Gastroesophageal sphincter (tissue), 4 donors: ENCODE measurements at regions not wholly inside any gene's neighbourhood (a gene's known extent, or its start where the extent isn't known, plus 50 kb on each side); places are given as distances from the start of the nearest gene placed in this dataset.

Experiments used
- ATAC-seq: fragments of 150-250 bp; one replicate; pipeline ENCODE4 v1.9.1; 2016; ENCODE audit warnings: mild to moderate bottlenecking, moderate library complexity
- H3K27ac ChIP-seq, 4 donors: fragments of 200-600 bp; sonication (generic) in 3 of 4; 1 replicate in 3 of 4; 2 replicates in 1 of 4; pipeline ENCODE4 v1.5.1; 2016 to 2019
- H3K27me3 ChIP-seq: fragments of 200-600 bp; sonication (generic); one replicate; pipeline ENCODE4 v1.5.1; 2019
- H3K36me3 ChIP-seq, 2 donors: fragments of 200-600 bp; sonication (generic); one replicate each; pipeline ENCODE4 v1.5.1; 2019; ENCODE audit warnings: control low read depth in 1 of 2
- H3K4me1 ChIP-seq, 3 donors: fragments of 200-600 bp; sonication (generic); 1 replicate in 2 of 3; 2 replicates in 1 of 3; pipeline ENCODE4 v1.5.1; 2016 to 2019; ENCODE audit warnings: control low read depth in 2 of 3
- H3K4me3 ChIP-seq, 2 donors: fragments of 200-600 bp; sonication (generic); one replicate each; pipeline ENCODE4 v1.5.1; 2019; ENCODE audit warnings: mild to moderate bottlenecking in 1 of 2, moderate library complexity in 1 of 2
- H3K9me3 ChIP-seq, 3 donors: fragments of 200-600 bp; sonication (generic); one replicate each; pipeline ENCODE4 v1.5.1; 2017 to 2019; ENCODE audit warnings: control low read depth in 2 of 3
- CTCF ChIP-seq, 4 experiments: fragments of 200-600 bp in 2 of 4; fragments of 450-650 bp in 2 of 4; sonication (generic) in 1 of 4; IDR thresholded peaks; one replicate each; pipeline ENCODE4 v1.5.1; 2017 to 2019; ENCODE audit warnings: antibody characterized with exemption in 4 of 4, mild to moderate bottlenecking in 2 of 4, moderate library complexity in 2 of 4
- EP300 ChIP-seq: sonication (generic); formaldehyde crosslinking; IDR thresholded peaks from one replicate; pipeline ENCODE4 v1.6.1; 2017; ENCODE audit warnings: antibody characterized with exemption, mild to moderate bottlenecking
- POLR2A ChIP-seq, 2 donors: fragments of 450-650 bp; IDR thresholded peaks; one replicate each; pipeline ENCODE4 v1.6.1; 2017; ENCODE audit warnings: antibody characterized with exemption in 2 of 2, mild to moderate bottlenecking in 2 of 2, moderate library complexity in 1 of 2
- POLR2AphosphoS5 ChIP-seq: sonication (generic); formaldehyde crosslinking; IDR thresholded peaks from one replicate; pipeline ENCODE4 v1.6.1; 2017; ENCODE audit warnings: antibody characterized with exemption
- WGBS, 2 donors: methylation state at CpG; one replicate each; pipeline ENCODE4 v1.1.5; 2018; ENCODE audit warnings: low coverage in 1 of 2; 5-methylcytosine and 5-hydroxymethylcytosine counted together

GRCh38 chr14:87852107-87852506, 140.9 kb downstream of the GALC start:
- Histone ChIP-seq H3K4me3 (no peak overlapping the region), H3K36me3 (no peaks in the 10 kb centered on the region), H3K27ac (no peak overlapping the region), H3K9me3 (no peaks in the 10 kb centered on the region), H3K4me1 (no peaks in the 10 kb centered on the region), H3K27me3 (no peaks in the 10 kb centered on the region)
- no peak for ATAC-seq
- TF ChIP-seq EP300: no peak
- TF ChIP-seq POLR2A (IDR thresholded peaks at IDR 0.05): no peak
- TF ChIP-seq CTCF (IDR thresholded peaks at IDR 0.05): no peak
- WGBS, 2 donors: 27 to 56% methylated on average over 3 of the region's 3 CpGs

DNA sequence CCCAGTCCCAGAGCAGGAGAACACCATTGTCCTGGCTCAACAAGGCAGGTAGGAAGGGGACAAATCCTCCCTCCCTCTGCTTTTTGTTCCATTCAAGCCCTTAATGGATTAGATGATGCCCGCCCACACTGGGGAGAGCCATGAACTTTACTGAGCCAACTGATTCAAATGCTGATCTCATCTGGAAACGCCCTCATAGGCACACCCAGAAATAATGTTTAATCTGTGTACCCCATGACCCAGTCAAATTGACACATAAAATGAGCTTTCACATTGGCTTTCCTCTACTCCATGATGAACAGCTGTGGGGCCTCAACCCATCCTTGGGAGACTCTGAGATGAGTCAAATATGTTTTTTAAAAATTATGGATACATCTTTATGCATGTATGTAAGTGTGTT, 141.8 kb downstream of the GALC start:
- TF ChIP-seq POLR2AphosphoS5: no peak
- Histone ChIP-seq H3K4me3 (no peak overlapping the region), H3K36me3 (no peaks in the 10 kb centered on the region), H3K9me3 (no peaks in the 10 kb centered on the region), H3K4me1 (no peaks in the 10 kb centered on the region), H3K27ac (no peak overlapping the region), H3K27me3 (no peaks in the 10 kb centered on the region)
- ATAC-seq: no peak
- 20 to 75% methylated on average over 1 to 2 of the region's 2 CpGs for WGBS, 2 donors

DNA sequence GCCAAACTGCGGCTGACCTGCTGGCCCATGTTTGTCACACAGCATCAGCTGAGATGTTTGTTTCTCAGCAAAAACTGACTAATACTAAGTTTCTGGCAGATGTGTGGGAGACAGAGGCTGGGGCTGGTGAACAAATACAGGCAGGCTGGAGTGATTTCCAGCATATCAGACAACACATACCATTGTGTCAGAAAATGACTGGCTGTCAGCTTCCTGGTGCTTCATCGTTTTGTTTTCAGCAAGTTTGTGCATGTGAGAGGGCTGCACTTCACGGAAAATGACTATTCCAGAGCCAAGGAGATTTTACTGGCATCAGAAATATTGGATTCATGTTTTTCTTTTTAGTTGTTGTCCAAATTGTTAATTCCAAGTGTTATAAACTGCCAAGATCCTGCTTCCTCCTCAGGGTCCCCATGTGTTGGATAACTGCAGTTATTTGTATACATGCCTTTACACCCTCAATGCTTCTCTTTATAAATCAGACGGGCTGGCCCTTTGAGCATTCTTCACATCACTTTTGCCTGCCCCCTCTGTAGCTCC, 145.7 kb downstream of the GALC start:
- WGBS, 2 donors: 35 to 36% methylated on average over 3 of the region's 4 CpGs
- Histone ChIP-seq H3K27me3 (no peaks in the 10 kb centered on the region), H3K27ac (no peak overlapping the region), H3K4me1 (no peaks in the 10 kb centered on the region), H3K36me3 (no peaks in the 10 kb centered on the region), H3K9me3 (no peaks in the 10 kb centered on the region), H3K4me3 (no peak overlapping the region)
- ATAC-seq: no peak
- no peak for TF ChIP-seq POLR2A (IDR thresholded peaks at IDR 0.05)
- TF ChIP-seq CTCF (IDR thresholded peaks at IDR 0.05): no peak
- no peak for TF ChIP-seq EP300

GRCh38 chr14:87840906-87841305, 152.1 kb downstream of the GALC start:
- Histone ChIP-seq H3K9me3 (no peaks in the 10 kb centered on the region), H3K27me3 (no peaks in the 10 kb centered on the region), H3K4me1 (no peaks in the 10 kb centered on the region), H3K36me3 (no peaks in the 10 kb centered on the region), H3K27ac (no peak overlapping the region), H3K4me3 (no peak overlapping the region)
- ATAC-seq: no peak
- WGBS, 2 donors: 83% methylated on average over 1 of the region's 2 CpGs; no CpG with 5 or more reads in 1 of the 2 donors
- no peak for TF ChIP-seq CTCF (IDR thresholded peaks at IDR 0.05)
- no peak for TF ChIP-seq POLR2AphosphoS5
- no peak for TF ChIP-seq EP300
- TF ChIP-seq POLR2A (IDR thresholded peaks at IDR 0.05): no peak

- Histone ChIP-seq H3K4me3 (no peak overlapping the region), H3K27me3 (no peaks in the 10 kb centered on the region), H3K36me3 (no peaks in the 10 kb centered on the region), H3K9me3 (no peaks in the 10 kb centered on the region), H3K27ac (no peak overlapping the region), H3K4me1 (no peaks in the 10 kb centered on the region)
- 77 to 79% methylated on average over 2 of the region's 2 CpGs for WGBS, 2 donors
- TF ChIP-seq POLR2A (IDR thresholded peaks at IDR 0.05): no peak
- no peak for TF ChIP-seq POLR2AphosphoS5
- TF ChIP-seq EP300: no peak
- no peak for TF ChIP-seq CTCF (IDR thresholded peaks at IDR 0.05)
- no peak for ATAC-seq
Observed at GRCh38 chr14:87838931-87839330, 154.1 kb downstream of the GALC start.
